ENCODE measurements at regions not wholly inside any gene's neighbourhood (a gene's known extent, or its start where the extent isn't known, plus 50 kb on each side); places are given as distances from the start of the nearest gene placed in this dataset.
A peak's percentile ranks its signal among the peaks of the same experiment; 100 is the strongest.

DNA sequence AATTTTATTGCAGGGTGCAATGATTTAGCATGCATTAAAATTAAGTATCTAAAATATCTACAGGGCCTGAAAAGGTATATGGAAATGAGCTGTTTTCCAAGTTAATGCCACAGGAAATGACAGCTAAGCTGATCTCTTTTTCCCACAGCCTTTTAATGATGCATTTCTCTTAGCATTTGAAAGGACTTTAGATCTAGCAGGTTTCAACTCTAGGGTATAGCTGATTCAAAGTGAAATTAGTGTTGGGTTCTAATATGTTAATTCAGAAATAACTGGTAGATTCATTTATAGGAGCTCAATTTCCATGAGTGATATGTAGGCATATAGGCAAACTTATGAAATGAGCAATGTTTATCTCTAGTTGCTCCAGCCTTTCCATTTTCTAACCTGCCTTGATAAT, 274.2 kb downstream of the CASP12 start:
- Mint-ChIP-seq H3K9me3 (no peaks in the 10 kb centered on the region), H3K4me3 (no peak overlapping the region), H3K27me3 (no peaks in the 10 kb centered on the region), H3K36me3 (ENCODE audit: insufficient read depth) (no peaks in the 10 kb centered on the region), H3K4me1 (no peaks in the 10 kb centered on the region), H3K27ac (ENCODE audit: low read depth) (no peak overlapping the region)
- ATAC-seq (replicated peaks; ENCODE audit: extremely low read depth, poor library complexity, severe bottlenecking) (no peak), DNase-seq (ENCODE audit: low spot score in 2 of 2) (no peak)

DNA sequence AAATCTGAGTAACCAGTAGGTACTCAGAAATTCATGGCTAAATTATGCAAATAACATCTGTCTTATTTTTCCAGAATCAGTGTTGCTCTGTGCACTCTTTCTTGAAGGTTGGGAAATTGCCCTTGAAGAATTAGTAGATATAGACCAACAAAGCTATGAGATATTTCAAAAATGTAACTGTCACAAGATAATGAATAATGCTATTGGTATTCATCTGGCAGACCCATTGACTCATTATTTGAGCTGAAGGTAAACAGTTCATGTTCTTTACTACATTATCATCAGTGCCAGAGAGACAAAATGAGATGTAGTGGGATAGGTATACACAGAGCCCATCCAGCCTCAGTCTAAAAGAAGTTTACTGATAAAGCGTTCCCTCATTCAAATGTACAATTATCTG, 274.7 kb downstream of the CASP12 start:
- Mint-ChIP-seq H3K9me3 (no peaks in the 10 kb centered on the region), H3K4me3 (no peak overlapping the region), H3K36me3 (ENCODE audit: insufficient read depth) (no peaks in the 10 kb centered on the region), H3K27me3 (no peaks in the 10 kb centered on the region), H3K4me1 (no peaks in the 10 kb centered on the region), H3K27ac (ENCODE audit: low read depth) (no peak overlapping the region)
- DNase-seq (ENCODE audit: low spot score in 2 of 2) (no peak), ATAC-seq (replicated peaks; ENCODE audit: extremely low read depth, poor library complexity, severe bottlenecking) (no peak)

DNA sequence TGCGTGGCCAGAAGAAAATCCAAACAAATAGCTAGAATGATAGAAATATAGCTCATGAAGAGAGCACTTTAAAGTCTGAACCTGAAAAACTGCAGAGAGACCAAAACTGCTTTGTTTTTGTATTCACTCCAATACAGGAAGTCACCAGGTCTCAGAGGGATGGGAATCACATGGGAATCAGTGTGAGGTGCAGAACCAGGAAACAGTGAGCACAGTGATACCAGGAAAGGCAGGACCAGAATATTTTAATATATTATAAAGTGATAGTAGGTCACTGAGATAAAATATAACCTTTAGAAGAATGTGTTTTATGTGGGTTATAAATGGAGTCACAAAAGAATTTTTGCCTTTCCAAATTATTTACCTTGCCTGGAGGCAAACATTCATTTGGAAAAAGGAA, 277.3 kb downstream of the CASP12 start:
- DNase-seq (ENCODE audit: low spot score in 2 of 2) (no peak), ATAC-seq (replicated peaks; ENCODE audit: extremely low read depth, poor library complexity, severe bottlenecking) (no peak)
- Mint-ChIP-seq H3K27ac (ENCODE audit: low read depth) (no peak overlapping the region), H3K27me3 (no peaks in the 10 kb centered on the region), H3K4me3 (no peak overlapping the region), H3K4me1 (no peaks in the 10 kb centered on the region), H3K36me3 (ENCODE audit: insufficient read depth) (no peaks in the 10 kb centered on the region), H3K9me3 (peaks cover 4% of the 10 kb centered on the region)

GRCh38 chr11:104619751-104620150, 278.5 kb downstream of the CASP12 start:
- Mint-ChIP-seq H3K27ac (ENCODE audit: low read depth) (no peak overlapping the region), H3K9me3 (peaks cover 4% of the 10 kb centered on the region), H3K4me3 (no peak overlapping the region), H3K36me3 (ENCODE audit: insufficient read depth) (no peaks in the 10 kb centered on the region), H3K4me1 (no peaks in the 10 kb centered on the region), H3K27me3 (no peaks in the 10 kb centered on the region)
- no peak for ATAC-seq (replicated peaks; ENCODE audit: extremely low read depth, poor library complexity, severe bottlenecking)
- no peak for DNase-seq (ENCODE audit: low spot score in 2 of 2)

GRCh38 chr11:104618954-104619353, 279.3 kb downstream of the CASP12 start:
- Mint-ChIP-seq H3K4me1 (no peaks in the 10 kb centered on the region), H3K36me3 (ENCODE audit: insufficient read depth) (no peaks in the 10 kb centered on the region), H3K27me3 (no peaks in the 10 kb centered on the region), H3K9me3 (peaks cover 4% of the 10 kb centered on the region), H3K4me3 (no peak overlapping the region), H3K27ac (ENCODE audit: low read depth) (no peak overlapping the region)
- no peak for DNase-seq (ENCODE audit: low spot score in 2 of 2)
- no peak for ATAC-seq (replicated peaks; ENCODE audit: extremely low read depth, poor library complexity, severe bottlenecking)

DNA sequence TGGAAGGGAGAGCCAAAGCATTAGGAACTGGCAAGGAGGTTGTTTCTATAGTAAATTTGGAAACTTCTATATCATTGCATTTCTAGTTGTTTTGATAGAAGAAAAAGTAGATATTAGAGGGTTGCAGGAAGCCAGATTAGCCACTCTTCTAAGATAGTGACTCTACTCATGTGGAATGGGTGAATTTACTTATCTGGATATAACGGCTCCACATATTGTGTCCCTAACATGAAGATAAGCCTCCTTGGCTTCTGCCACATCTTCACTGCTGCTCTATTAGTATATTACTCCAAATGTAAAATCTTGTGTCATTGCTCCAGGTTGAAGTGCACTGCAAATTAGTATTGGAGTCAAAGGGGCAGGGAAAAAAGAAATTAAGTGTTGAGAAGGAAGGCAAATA, 283.3 kb downstream of the CASP12 start:
- DNase-seq (ENCODE audit: low spot score in 2 of 2) (no peak), ATAC-seq (replicated peaks; ENCODE audit: extremely low read depth, poor library complexity, severe bottlenecking) (no peak)
- Mint-ChIP-seq H3K36me3 (ENCODE audit: insufficient read depth) (no peaks in the 10 kb centered on the region), H3K9me3 (peaks cover 4% of the 10 kb centered on the region), H3K27me3 (no peaks in the 10 kb centered on the region), H3K27ac (ENCODE audit: low read depth) (no peak overlapping the region), H3K4me1 (no peaks in the 10 kb centered on the region), H3K4me3 (no peak overlapping the region)

DNA sequence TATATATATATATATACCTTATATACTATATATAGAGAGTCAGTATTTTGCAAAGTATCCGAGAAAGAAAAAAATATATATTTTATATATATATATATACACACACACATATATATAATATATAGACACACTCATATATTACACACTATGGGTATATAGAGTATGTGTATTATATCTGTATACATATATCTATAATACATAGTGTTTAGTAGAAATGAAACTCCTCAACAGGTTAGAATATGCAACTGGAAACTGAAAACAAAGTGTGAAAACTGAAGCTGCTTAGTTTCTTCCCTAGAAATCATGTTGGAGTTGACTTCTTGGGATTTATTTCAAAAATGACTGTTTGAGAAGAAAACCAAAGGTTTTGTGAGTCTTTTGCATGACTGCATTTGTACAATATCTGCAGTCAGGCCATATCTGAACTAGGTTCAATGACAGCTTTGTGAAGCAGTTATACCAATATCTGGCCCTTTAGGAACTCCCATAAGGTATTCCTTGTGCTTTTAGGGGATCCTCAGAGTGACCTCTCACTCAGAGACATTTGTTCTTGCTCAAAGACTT, 284.1 kb downstream of the CASP12 start:
- H3K4me3 Mint-ChIP-seq: no peak overlapping the region
- no peaks in the 10 kb centered on the region for H3K36me3 Mint-ChIP-seq (ENCODE audit: insufficient read depth)
- no peaks in the 10 kb centered on the region for H3K27me3 Mint-ChIP-seq
- peaks cover 4% of the 10 kb centered on the region for H3K9me3 Mint-ChIP-seq
- no peak overlapping the region for H3K27ac Mint-ChIP-seq (ENCODE audit: low read depth)
- H3K4me1 Mint-ChIP-seq: no peaks in the 10 kb centered on the region
- DNase-seq (ENCODE audit: low spot score in 2 of 2) (no peak), ATAC-seq (replicated peaks; ENCODE audit: extremely low read depth, poor library complexity, severe bottlenecking) (no peak)

DNA sequence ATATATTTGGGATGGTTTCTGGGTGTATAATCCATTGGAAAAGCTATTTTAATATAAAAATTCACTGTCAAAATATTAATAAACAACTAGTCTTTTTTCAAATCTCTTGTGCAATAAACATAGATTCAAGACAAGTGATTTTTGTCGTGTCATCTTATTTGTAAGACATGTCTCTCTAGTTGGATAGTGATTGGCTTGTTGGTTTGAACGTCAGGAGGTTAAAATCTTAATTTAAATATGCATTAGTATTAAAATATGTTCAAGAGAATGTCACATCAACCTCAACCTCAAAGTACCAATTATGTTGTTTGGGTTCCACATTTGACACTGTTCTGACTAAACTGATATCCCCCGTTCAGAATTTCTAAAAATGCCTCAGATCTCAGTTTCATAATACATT, 287.6 kb downstream of the CASP12 start:
- Mint-ChIP-seq H3K27me3 (no peaks in the 10 kb centered on the region), H3K4me1 (no peaks in the 10 kb centered on the region), H3K9me3 (no peaks in the 10 kb centered on the region), H3K4me3 (no peak overlapping the region), H3K27ac (ENCODE audit: low read depth) (no peak overlapping the region), H3K36me3 (ENCODE audit: insufficient read depth) (no peaks in the 10 kb centered on the region)
- no peak for DNase-seq (ENCODE audit: low spot score in 2 of 2)
- ATAC-seq (replicated peaks; ENCODE audit: extremely low read depth, poor library complexity, severe bottlenecking): no peak

GRCh38 chr11:104609311-104610085, 288.8 kb downstream of the CASP12 start:
- Mint-ChIP-seq H3K27me3 (no peaks in the 10 kb centered on the region), H3K9me3 (no peaks in the 10 kb centered on the region), H3K36me3 (ENCODE audit: insufficient read depth) (no peaks in the 10 kb centered on the region), H3K4me1 (no peaks in the 10 kb centered on the region), H3K4me3 (no peak overlapping the region), H3K27ac (ENCODE audit: low read depth) (no peak overlapping the region)
- ATAC-seq (replicated peaks; ENCODE audit: extremely low read depth, poor library complexity, severe bottlenecking) (peak; percentile 86), DNase-seq (ENCODE audit: low spot score in 2 of 2) (no peak)

DNA sequence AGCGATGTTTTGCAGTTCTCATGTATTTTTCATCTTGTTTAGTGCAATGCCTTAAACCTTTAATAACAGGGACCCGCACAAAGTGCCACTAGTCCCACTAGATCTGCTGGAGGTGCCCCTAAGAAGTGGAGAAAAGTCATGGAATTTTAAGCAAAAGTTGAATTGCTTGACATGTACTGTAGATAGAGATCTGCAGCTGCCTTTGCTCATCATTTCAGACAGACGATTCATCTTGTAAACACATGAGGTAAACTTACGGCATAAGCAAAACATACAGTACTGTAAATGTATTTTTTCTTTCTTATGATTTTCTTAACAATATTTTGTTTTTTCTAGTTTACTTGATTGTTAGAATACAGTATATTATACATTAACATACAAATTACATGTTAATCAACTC, 295.6 kb downstream of the CASP12 start:
- DNase-seq (ENCODE audit: low spot score in 2 of 2): no peak
- no peaks in the 10 kb centered on the region for H3K27me3 Mint-ChIP-seq
- no peak for ATAC-seq (replicated peaks; ENCODE audit: extremely low read depth, poor library complexity, severe bottlenecking)
- H3K27ac Mint-ChIP-seq (ENCODE audit: low read depth): no peak overlapping the region
- H3K4me3 Mint-ChIP-seq: no peak overlapping the region
- H3K9me3 Mint-ChIP-seq: peaks cover 6% of the 10 kb centered on the region
- no peaks in the 10 kb centered on the region for H3K4me1 Mint-ChIP-seq
- H3K36me3 Mint-ChIP-seq (ENCODE audit: insufficient read depth): no peaks in the 10 kb centered on the region

- no peak for DNase-seq (ENCODE audit: low spot score in 2 of 2)
- Mint-ChIP-seq H3K4me1 (no peaks in the 10 kb centered on the region), H3K27ac (ENCODE audit: low read depth) (no peak overlapping the region), H3K9me3 (no peaks in the 10 kb centered on the region), H3K36me3 (ENCODE audit: insufficient read depth) (no peaks in the 10 kb centered on the region), H3K27me3 (no peaks in the 10 kb centered on the region), H3K4me3 (no peak overlapping the region)
- no peak for ATAC-seq (replicated peaks; ENCODE audit: extremely low read depth, poor library complexity, severe bottlenecking)
Observed at GRCh38 chr11:104594228-104594958, 303.9 kb downstream of the CASP12 start.

DNA sequence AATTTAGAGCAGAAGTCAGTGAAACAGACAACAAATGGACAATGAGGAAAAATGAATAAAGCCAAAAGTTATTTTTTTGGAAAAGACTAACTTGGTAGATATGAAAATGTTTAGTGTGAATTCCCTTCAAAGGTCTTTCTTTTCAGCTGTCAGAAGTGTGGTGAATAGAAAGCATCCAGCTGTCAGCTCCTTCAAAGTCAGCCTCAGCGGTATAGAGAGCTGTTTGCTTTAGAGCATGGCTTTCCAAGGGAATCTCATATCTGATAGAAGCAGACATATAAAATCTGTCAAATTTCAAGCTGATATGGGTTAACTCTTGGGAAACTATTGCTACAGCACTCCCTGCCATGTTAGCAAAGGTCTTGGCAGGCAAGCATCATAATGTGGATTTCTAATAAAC, 309.3 kb downstream of the CASP12 start:
- Mint-ChIP-seq H3K4me1 (no peaks in the 10 kb centered on the region), H3K27me3 (peaks cover 11% of the 10 kb centered on the region), H3K36me3 (ENCODE audit: insufficient read depth) (no peaks in the 10 kb centered on the region), H3K27ac (ENCODE audit: low read depth) (no peak overlapping the region), H3K9me3 (no peaks in the 10 kb centered on the region), H3K4me3 (no peak overlapping the region)
- ATAC-seq (replicated peaks; ENCODE audit: extremely low read depth, poor library complexity, severe bottlenecking) (no peak), DNase-seq (ENCODE audit: low spot score in 2 of 2) (no peak)

DNA sequence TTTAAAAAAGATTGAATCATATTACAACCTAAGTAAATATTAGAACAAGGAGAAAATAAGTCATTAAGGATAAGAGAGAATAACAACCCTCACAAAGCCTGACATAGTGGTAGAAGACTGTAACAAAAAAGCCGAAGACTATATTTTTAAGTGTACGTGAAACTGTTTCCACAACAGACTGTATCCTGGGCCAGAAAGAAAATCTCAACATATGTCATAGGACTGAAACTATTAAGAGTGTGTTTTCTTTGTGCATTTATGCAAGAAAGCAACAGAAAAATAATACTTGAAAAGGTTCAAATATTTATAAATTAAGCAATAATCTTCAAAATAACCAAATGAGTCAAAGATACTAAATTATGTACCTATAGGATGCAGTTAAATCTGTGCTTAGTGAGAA, 309.8 kb downstream of the CASP12 start:
- no peak for DNase-seq (ENCODE audit: low spot score in 2 of 2)
- Mint-ChIP-seq H3K9me3 (no peaks in the 10 kb centered on the region), H3K27me3 (peaks cover 16% of the 10 kb centered on the region), H3K4me1 (no peaks in the 10 kb centered on the region), H3K27ac (ENCODE audit: low read depth) (no peak overlapping the region), H3K36me3 (ENCODE audit: insufficient read depth) (no peaks in the 10 kb centered on the region), H3K4me3 (no peak overlapping the region)
- ATAC-seq (replicated peaks; ENCODE audit: extremely low read depth, poor library complexity, severe bottlenecking): no peak

Measured in central memory CD8-positive, alpha-beta T cell (primary cell).